Right atrium auricular region (tissue), 2 donors: ENCODE measurements at regions not wholly inside any gene's neighbourhood (a gene's known extent, or its start where the extent isn't known, plus 50 kb on each side); places are given as distances from the start of the nearest gene placed in this dataset.
A peak's percentile ranks its signal among the peaks of the same experiment; 100 is the strongest.

ENCODE experiments used
- DNase-seq: peaks from one replicate; pipeline ENCODE4 v3.0.0-alpha.2; 2019; ENCODE audit warnings: low spot score
- H3K27ac ChIP-seq, 2 donors: fragments of 200-600 bp; sonication (generic); 1 replicate in 1 of 2; 2 replicates in 1 of 2; pipeline ENCODE4 v1.5.1; 2016 to 2019
- H3K27me3 ChIP-seq, 2 donors: fragments of 200-600 bp; sonication (generic); one replicate each; pipeline versions ENCODE4 v1.5.1 to v1.6.0; 2017 to 2019
- H3K36me3 ChIP-seq: fragments of 200-600 bp; sonication (generic); one replicate; pipeline ENCODE4 v1.5.1; 2016
- H3K4me1 ChIP-seq, 2 donors: fragments of 200-600 bp; sonication (generic); one replicate each; pipeline versions ENCODE4 v1.5.1 to v1.6.0; 2017 to 2019
- H3K4me3 ChIP-seq, 2 donors: fragments of 200-600 bp; sonication (generic); 1 replicate in 1 of 2; 2 replicates in 1 of 2; pipeline ENCODE4 v1.5.1; 2017 to 2019; ENCODE audit warnings: mild to moderate bottlenecking in 1 of 2, moderate library complexity in 1 of 2
- H3K9me3 ChIP-seq, 2 donors: fragments of 200-600 bp; sonication (generic); one replicate each; pipeline ENCODE4 v1.5.1; 2019
- CTCF ChIP-seq, 2 donors: fragments of 200-600 bp; sonication (generic); IDR thresholded peaks; one replicate each; pipeline ENCODE4 v1.5.1; 2019; ENCODE audit warnings: antibody characterized with exemption in 2 of 2

DNA sequence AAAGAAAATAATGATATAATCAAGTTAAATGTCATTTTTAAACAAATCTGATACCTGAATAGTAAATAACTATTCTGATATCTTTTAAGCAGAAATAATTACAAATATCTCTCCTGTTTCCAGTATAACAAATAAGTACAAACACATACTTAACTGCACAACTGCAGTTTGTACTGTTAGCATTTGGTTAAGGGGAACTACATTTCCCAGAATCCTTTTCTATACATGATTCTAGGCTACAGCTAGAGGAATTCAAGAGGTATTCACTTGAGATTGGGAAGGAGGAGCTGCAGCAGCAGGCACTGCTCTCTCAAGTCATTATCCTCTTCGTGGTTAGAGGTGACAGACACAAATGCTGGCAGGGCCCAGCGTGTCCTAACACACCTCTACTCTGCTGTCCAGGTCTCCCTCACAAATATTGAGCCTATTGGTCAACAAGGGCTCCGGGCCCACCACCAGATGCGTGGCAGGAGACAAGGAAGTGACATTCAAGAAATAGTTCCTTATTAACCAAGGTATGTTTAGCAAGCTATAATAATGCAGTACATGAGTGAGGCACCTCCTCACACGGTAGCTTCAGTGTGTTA lies 255.1 kb upstream of the MKLN1 start:
- Histone ChIP-seq H3K4me1 (peaks cover 0 to 76% of the 10 kb centered on the region in 2 donors), H3K4me3 (no peak overlapping the region), H3K27ac (peak overlapping the region; percentile 61 to 65), H3K9me3 (no peaks in the 10 kb centered on the region), H3K36me3 (peaks cover 10% of the 10 kb centered on the region), H3K27me3 (no peaks in the 10 kb centered on the region)
- no peak for TF ChIP-seq CTCF (IDR thresholded peaks at IDR 0.05)
- no peak for DNase-seq

DNA sequence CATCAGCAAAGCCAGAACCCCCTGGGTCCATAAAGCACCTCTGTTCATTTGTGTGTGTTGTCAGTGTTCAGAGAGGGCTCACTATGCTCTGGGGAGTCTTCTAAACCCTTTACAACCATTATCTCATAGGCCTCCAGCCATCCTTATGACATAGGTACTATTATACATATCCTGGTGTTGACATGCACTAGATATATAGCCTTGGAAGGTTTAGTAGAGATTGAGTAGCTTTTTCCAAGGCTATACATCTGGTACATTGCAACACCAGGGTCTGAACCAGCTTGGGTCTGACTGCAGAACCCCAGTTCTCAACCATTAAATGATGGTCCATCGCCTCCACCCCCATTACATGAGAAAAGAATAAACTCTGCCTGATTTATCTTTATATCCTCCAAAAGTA lies 253.6 kb upstream of the MKLN1 start:
- no peak overlapping the region for H3K27ac ChIP-seq
- no peak for TF ChIP-seq CTCF (IDR thresholded peaks at IDR 0.05)
- no peaks in the 10 kb centered on the region for H3K27me3 ChIP-seq
- no peak for DNase-seq
- H3K4me1 ChIP-seq, result peaks cover 0 to 73% of the 10 kb centered on the region in 2 donors
- H3K4me3 ChIP-seq, result no peak overlapping the region
- H3K36me3 ChIP-seq, result peaks cover 9% of the 10 kb centered on the region
- no peaks in the 10 kb centered on the region for H3K9me3 ChIP-seq

GRCh38 chr7:131074585-131074984 lies 253.1 kb upstream of the MKLN1 start:
- H3K27ac ChIP-seq, result no peak overlapping the region
- TF ChIP-seq CTCF (IDR thresholded peaks at IDR 0.05), result no peak
- no peak overlapping the region for H3K4me3 ChIP-seq
- peaks cover 0 to 73% of the 10 kb centered on the region in 2 donors for H3K4me1 ChIP-seq
- no peaks in the 10 kb centered on the region for H3K27me3 ChIP-seq
- H3K9me3 ChIP-seq, result no peaks in the 10 kb centered on the region
- H3K36me3 ChIP-seq, result peaks cover 11% of the 10 kb centered on the region
- no peak for DNase-seq

DNA sequence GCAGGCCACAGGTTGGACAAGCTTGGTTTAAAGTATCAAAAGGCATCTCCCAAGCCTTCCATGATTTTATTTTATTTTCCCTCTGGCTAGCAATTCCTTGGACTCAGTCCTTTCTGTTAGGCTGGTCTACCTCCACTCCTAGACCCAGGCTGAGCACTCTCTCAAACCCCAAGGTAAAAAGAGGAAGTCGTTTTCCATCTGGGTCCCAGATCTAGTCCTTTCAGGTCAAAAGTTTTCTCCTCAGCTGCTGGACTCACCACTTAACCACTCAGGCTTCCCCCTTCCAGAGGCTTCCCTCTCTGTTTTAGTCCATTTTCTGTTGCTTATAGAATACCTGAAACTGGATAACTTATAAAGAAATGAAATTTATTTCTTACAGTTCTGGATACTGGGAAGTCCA lies 252.3 kb upstream of the MKLN1 start:
- no peaks in the 10 kb centered on the region for H3K27me3 ChIP-seq
- peaks cover 20% of the 10 kb centered on the region for H3K36me3 ChIP-seq
- DNase-seq, result no peak
- H3K4me1 ChIP-seq, result peaks cover 0 to 79% of the 10 kb centered on the region in 2 donors
- TF ChIP-seq CTCF (IDR thresholded peaks at IDR 0.05), result no peak
- no peaks in the 10 kb centered on the region for H3K9me3 ChIP-seq
- peak overlapping the region in 1 of 2 donors; percentile 15 for H3K27ac ChIP-seq
- H3K4me3 ChIP-seq, result no peak overlapping the region

GRCh38 chr7:131076032-131076431 lies 251.6 kb upstream of the MKLN1 start:
- no peak for DNase-seq
- H3K27ac ChIP-seq, result no peak overlapping the region
- no peak overlapping the region for H3K4me3 ChIP-seq
- H3K4me1 ChIP-seq, result peaks cover 0 to 85% of the 10 kb centered on the region in 2 donors
- H3K9me3 ChIP-seq, result no peaks in the 10 kb centered on the region
- TF ChIP-seq CTCF (IDR thresholded peaks at IDR 0.05), result no peak
- H3K27me3 ChIP-seq, result no peaks in the 10 kb centered on the region
- peaks cover 20% of the 10 kb centered on the region for H3K36me3 ChIP-seq

- DNase-seq, result no peak
- H3K36me3 ChIP-seq, result peaks cover 20% of the 10 kb centered on the region
- no peak overlapping the region for H3K4me3 ChIP-seq
- TF ChIP-seq CTCF (IDR thresholded peaks at IDR 0.05), result no peak
- H3K27ac ChIP-seq, result no peak overlapping the region
- no peaks in the 10 kb centered on the region for H3K27me3 ChIP-seq
- peaks cover 0 to 79% of the 10 kb centered on the region in 2 donors for H3K4me1 ChIP-seq
- H3K9me3 ChIP-seq, result no peaks in the 10 kb centered on the region
These were observed 250.9 kb upstream of the MKLN1 start for GRCh38 chr7:131076711-131077181.
